Caco-2 (cell line): ENCODE measurements at regions not wholly inside any gene's neighbourhood (a gene's known extent, or its start where the extent isn't known, plus 50 kb on each side); places are given as distances from the start of the nearest gene placed in this dataset.

Experiments used
- BruUV-seq: library from RNA; stranded (reverse); fragments of 400-500 nt; replicated peaks from 2 replicates; lab custom pipeline; 2021; lab: Mats Ljungman, UMichigan
- CTCF ChIA-PET: fragments of 300-600 bp; sonication (Branson Sonifier 250); formaldehyde crosslinking; loops from one replicate; lab custom pipeline; 2022; ENCODE audit warnings: antibody characterized with exemption; lab: Charles Lee
- POLR2A ChIA-PET: fragments of 300-600 bp; sonication (Branson Sonifier 250); formaldehyde crosslinking; loops from one replicate; lab custom pipeline; 2022; ENCODE audit warnings: antibody characterized with exemption; lab: Charles Lee
- DNase-seq, 2 experiments: peaks; one replicate each; pipeline versions ENCODE4 v3.0.0 to v3.0.0-alpha.2; 2020 to 2022
- H3K27me3 ChIP-seq: replicated peaks from 2 replicates; pipeline ENCODE4 v1.6.0; 2011; ENCODE audit warnings: low read length; ENCODE audit not compliant: control insufficient read depth, insufficient read depth
- H3K36me3 ChIP-seq: 2 replicates; pipeline ENCODE4 v1.5.1; 2011; ENCODE audit warnings: low read length; ENCODE audit not compliant: control insufficient read depth, insufficient read depth
- H3K4me1 ChIP-seq: fragments of 250-450 bp; sonication (Bioruptor Pico); 2 replicates; pipeline ENCODE4 v1.5.1; 2020; ENCODE audit warnings: mild to moderate bottlenecking
- H3K4me3 ChIP-seq: 2 replicates; pipeline ENCODE4 v1.5.1; 2011; ENCODE audit warnings: low read depth, mild to moderate bottlenecking, control low read depth, low read length
- H3K9me3 ChIP-seq: fragments of 250-450 bp; sonication (Bioruptor Pico); 2 replicates; pipeline ENCODE4 v1.5.1; 2020; ENCODE audit warnings: mild to moderate bottlenecking, moderate library complexity
- H3K27ac Mint-ChIP-seq: one replicate; pipeline ENCODE4 v1.8.0; 2022; ENCODE audit warnings: mixed read lengths; ENCODE audit not compliant: unreplicated experiment
- H3K27me3 Mint-ChIP-seq: one replicate; pipeline ENCODE4 v1.8.0; 2022; ENCODE audit warnings: mixed read lengths; ENCODE audit not compliant: insufficient read depth, unreplicated experiment
- H3K36me3 Mint-ChIP-seq: one replicate; pipeline ENCODE4 v1.8.0; 2022; ENCODE audit warnings: mild to moderate bottlenecking, mixed read lengths; ENCODE audit not compliant: insufficient read depth, unreplicated experiment
- H3K4me1 Mint-ChIP-seq: one replicate; pipeline ENCODE4 v1.8.0; 2022; ENCODE audit warnings: low read depth, mixed read lengths; ENCODE audit not compliant: unreplicated experiment
- H3K4me3 Mint-ChIP-seq: one replicate; pipeline ENCODE4 v1.8.0; 2022; ENCODE audit warnings: mild to moderate bottlenecking, moderate library complexity, mixed read lengths; ENCODE audit not compliant: unreplicated experiment
- H3K9me3 Mint-ChIP-seq: one replicate; pipeline ENCODE4 v1.8.0; 2022; ENCODE audit warnings: mixed read lengths; ENCODE audit not compliant: unreplicated experiment
- CTCF ChIP-seq, 2 experiments: fragments of 200-600 bp in 1 of 2; IDR thresholded peaks; 1 replicate in 1 of 2; 2 replicates in 1 of 2; pipeline versions ENCODE4 v1.5.1 to v1.8.0; 2011 to 2022; ENCODE audit warnings: antibody characterized with exemption in 1 of 2, control low read depth in 1 of 2, inconsistent platforms in 1 of 2, low read depth in 1 of 2, low read length in 1 of 2, mild to moderate bottlenecking in 1 of 2, moderate library complexity in 1 of 2; ENCODE audit not compliant: insufficient read depth in 1 of 2, severe bottlenecking in 1 of 2, unreplicated experiment in 1 of 2
- intact Hi-C: fragments of 100-400 bp; cut with micrococcal nuclease; formaldehyde crosslinking; loops from one replicate; pipeline ENCODE4 v1.10.0; 2022; ENCODE audit not compliant: unreplicated experiment

- peaks cover 3% of the 10 kb centered on the region for H3K27me3 Mint-ChIP-seq
- Histone ChIP-seq H3K4me1 (peaks cover 13% of the 10 kb centered on the region), H3K4me3 (no peak overlapping the region), H3K36me3 (no peaks in the 10 kb centered on the region), H3K27me3 (no peaks in the 10 kb centered on the region), H3K9me3 (0 out of 2 replicates have a peak, but pooled peaks cover 1% of the 10 kb centered on the region)
- ChIA-PET CTCF (no interaction called here), POLR2A (no interaction called here)
- no TSS peak for BruUV-seq
- TF ChIP-seq CTCF (IDR thresholded peaks at IDR 0.05; ENCODE audit: insufficient read depth in 1 of 2, low read depth in 1 of 2, low read length in 1 of 2, severe bottlenecking in 1 of 2, unreplicated experiment in 1 of 2), result no peak
- no peak overlapping the region for H3K4me3 Mint-ChIP-seq
- H3K36me3 Mint-ChIP-seq, result no peaks in the 10 kb centered on the region
- intact Hi-C loops, result loop anchor here (10.0 kb wide), 1 partner anchor 502 kb away; no protein-coding TSS in a partner anchor
- no peaks in the 10 kb centered on the region for H3K4me1 Mint-ChIP-seq
- H3K9me3 Mint-ChIP-seq, result no peaks in the 10 kb centered on the region
- H3K27ac Mint-ChIP-seq, result no peak overlapping the region
- DNase-seq, result no peak
Measured at GRCh38 chr20:11546939-11547338, 370.8 kb upstream of the BTBD3 start.

- CTCF ChIA-PET, result interaction anchor here (0.6 kb wide), 1 partner anchor 29 kb away, joined by 3 read pairs; no protein-coding TSS in a partner anchor
Measured at GRCh38 chr20:11549172-11550103, 368.3 kb upstream of the BTBD3 start.

More at GRCh38 chr20:11549172-11550103, 368.3 kb upstream of the BTBD3 start:
- intact Hi-C loops, result loop anchor here (10.0 kb wide), 1 partner anchor 505 kb away; no protein-coding TSS in a partner anchor
- Mint-ChIP-seq H3K4me1 (no peaks in the 10 kb centered on the region), H3K27me3 (peaks cover 3% of the 10 kb centered on the region), H3K4me3 (no peak overlapping the region), H3K9me3 (no peaks in the 10 kb centered on the region), H3K27ac (no peak overlapping the region), H3K36me3 (no peaks in the 10 kb centered on the region)
- DNase-seq, result no peak
- H3K36me3 ChIP-seq, result no peaks in the 10 kb centered on the region
- H3K27me3 ChIP-seq, result no peaks in the 10 kb centered on the region
- no peaks in the 10 kb centered on the region for H3K4me1 ChIP-seq
- POLR2A ChIA-PET, result interaction anchor here (0.6 kb wide), 1 partner anchor 530 kb away, joined by 3 read pairs; no protein-coding TSS in a partner anchor
- no peak for TF ChIP-seq CTCF (IDR thresholded peaks at IDR 0.05; ENCODE audit: insufficient read depth in 1 of 2, low read depth in 1 of 2, low read length in 1 of 2, severe bottlenecking in 1 of 2, unreplicated experiment in 1 of 2)
- no peak overlapping the region for H3K4me3 ChIP-seq
- no TSS peak for BruUV-seq
- no peaks in the 10 kb centered on the region for H3K9me3 ChIP-seq
